DND-41 (cell line): ENCODE measurements at regions not wholly inside any gene's neighbourhood (a gene's known extent, or its start where the extent isn't known, plus 50 kb on each side); places are given as distances from the start of the nearest gene placed in this dataset.

Experiments
- EZH2 ChIP-seq: IDR thresholded peaks from 3 replicates; pipeline ENCODE4 v1.6.1; 2012; ENCODE audit warnings: borderline replicate concordance, low read depth, mild to moderate bottlenecking, moderate library complexity, low read length, inconsistent platforms; ENCODE audit not compliant: severe bottlenecking
- TF ChIP-seq, protein P1 (sequence below): IDR thresholded peaks from 2 replicates; pipeline ENCODE4 v1.5.1; 2012; ENCODE audit warnings: borderline replicate concordance, low read length, moderate library complexity, mild to moderate bottlenecking; ENCODE audit not compliant: poor library complexity, severe bottlenecking; ENCODE audit errors: extremely low read depth

- TF ChIP-seq, protein P1, sequence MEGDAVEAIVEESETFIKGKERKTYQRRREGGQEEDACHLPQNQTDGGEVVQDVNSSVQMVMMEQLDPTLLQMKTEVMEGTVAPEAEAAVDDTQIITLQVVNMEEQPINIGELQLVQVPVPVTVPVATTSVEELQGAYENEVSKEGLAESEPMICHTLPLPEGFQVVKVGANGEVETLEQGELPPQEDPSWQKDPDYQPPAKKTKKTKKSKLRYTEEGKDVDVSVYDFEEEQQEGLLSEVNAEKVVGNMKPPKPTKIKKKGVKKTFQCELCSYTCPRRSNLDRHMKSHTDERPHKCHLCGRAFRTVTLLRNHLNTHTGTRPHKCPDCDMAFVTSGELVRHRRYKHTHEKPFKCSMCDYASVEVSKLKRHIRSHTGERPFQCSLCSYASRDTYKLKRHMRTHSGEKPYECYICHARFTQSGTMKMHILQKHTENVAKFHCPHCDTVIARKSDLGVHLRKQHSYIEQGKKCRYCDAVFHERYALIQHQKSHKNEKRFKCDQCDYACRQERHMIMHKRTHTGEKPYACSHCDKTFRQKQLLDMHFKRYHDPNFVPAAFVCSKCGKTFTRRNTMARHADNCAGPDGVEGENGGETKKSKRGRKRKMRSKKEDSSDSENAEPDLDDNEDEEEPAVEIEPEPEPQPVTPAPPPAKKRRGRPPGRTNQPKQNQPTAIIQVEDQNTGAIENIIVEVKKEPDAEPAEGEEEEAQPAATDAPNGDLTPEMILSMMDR: no peak
- no peak for TF ChIP-seq EZH2
These were observed 408.3 kb downstream of the SH3GL2 start for GRCh38 chr9:17987189-17987588.
